ENCODE measurements at regions not wholly inside any gene's neighbourhood (a gene's known extent, or its start where the extent isn't known, plus 50 kb on each side); places are given as distances from the start of the nearest gene placed in this dataset.

GRCh38 chr5:158300256-158300655 is 441.3 kb upstream of the CLINT1 start:
- intact Hi-C loops (cut with micrococcal nuclease; ENCODE audit: unreplicated experiment) = no loop called here
- ChIA-PET POLR2A (no interaction called here), CTCF (ENCODE audit: unreplicated experiment) (no interaction called here)
- no peaks in the 10 kb centered on the region; the same call in 1 of the 2 replicates for H3K36me3 ChIP-seq (ENCODE audit: insufficient read depth, low read length)
- H3K9me3 ChIP-seq (ENCODE audit: low read length) = peaks cover 15% of the 10 kb centered on the region; the same call in 1 of the 2 replicates
- H3K4me2 ChIP-seq (ENCODE audit: low read length) = no peak overlapping the region
- H4K20me1 ChIP-seq (ENCODE audit: insufficient read depth, low read length) = no peaks in the 10 kb centered on the region
- no peak for TF ChIP-seq EZH2phosphoT487 (IDR thresholded peaks at IDR 0.05; ENCODE audit: borderline replicate concordance, low read depth, low read length)
- no peak for TF ChIP-seq CTCF (conservative IDR thresholded peaks at IDR 0.05; ENCODE audit: low read length)
- H3K4me3 ChIP-seq (ENCODE audit: low read depth, low read length, poor library complexity, severe bottlenecking) = no peak overlapping the region
- no peak for DNase-seq (ENCODE audit: low spot score)
- no peaks in the 10 kb centered on the region for H3K9me2 ChIP-seq (ENCODE audit: insufficient read depth, low read length)
- no peak overlapping the region for H3K27ac ChIP-seq (ENCODE audit: low read depth, low read length, poor library complexity, severe bottlenecking)
- no TSS peak for BruUV-seq (replicated peaks)
- 0 out of 2 replicates have a peak overlapping the region, but pooled peaks have one; percentile 8 for H2AFZ ChIP-seq (ENCODE audit: low read length)
- H3K4me1 ChIP-seq (ENCODE audit: insufficient read depth, low read length, poor library complexity, severe bottlenecking) = peaks cover 4% of the 10 kb centered on the region
- no peaks in the 10 kb centered on the region for H3K79me2 ChIP-seq (ENCODE audit: insufficient read depth, low read depth, low read length)

GRCh38 chr5:158297002-158297527 is 438.1 kb upstream of the CLINT1 start:
- no TSS peak for BruUV-seq (replicated peaks)
- Histone ChIP-seq H4K20me1 (ENCODE audit: insufficient read depth, low read length) (no peaks in the 10 kb centered on the region), H3K27ac (ENCODE audit: low read depth, low read length, poor library complexity, severe bottlenecking) (no peak overlapping the region), H3K36me3 (ENCODE audit: insufficient read depth, low read length) (no peaks in the 10 kb centered on the region; the same call in 1 of the 2 replicates), H3K4me2 (ENCODE audit: low read length) (no peak overlapping the region), H3K4me1 (ENCODE audit: insufficient read depth, low read length, poor library complexity, severe bottlenecking) (no peaks in the 10 kb centered on the region), H3K9me2 (ENCODE audit: insufficient read depth, low read length) (no peaks in the 10 kb centered on the region), H3K9me3 (ENCODE audit: low read length) (peaks cover 24% of the 10 kb centered on the region; the same call in 1 of the 2 replicates), H2AFZ (ENCODE audit: low read length) (no peak overlapping the region), H3K4me3 (ENCODE audit: low read depth, low read length, poor library complexity, severe bottlenecking) (no peak overlapping the region), H3K79me2 (ENCODE audit: insufficient read depth, low read depth, low read length) (no peaks in the 10 kb centered on the region)
- TF ChIP-seq CTCF (conservative IDR thresholded peaks at IDR 0.05; ENCODE audit: low read length) (no peak), EZH2phosphoT487 (IDR thresholded peaks at IDR 0.05; ENCODE audit: borderline replicate concordance, low read depth, low read length) (no peak)
- intact Hi-C loops (cut with micrococcal nuclease; ENCODE audit: unreplicated experiment) = no loop called here
- ChIA-PET CTCF (ENCODE audit: unreplicated experiment) (no interaction called here), POLR2A (interaction anchor here (0.6 kb wide), 2 partner anchors 36 to 214 kb away, joined by 3 to 6 read pairs; no protein-coding TSS in a partner anchor)
- no peak for DNase-seq (ENCODE audit: low spot score)

- Histone ChIP-seq H3K36me3 (ENCODE audit: insufficient read depth, low read length) (no peaks in the 10 kb centered on the region; the same call in 1 of the 2 replicates), H3K9me2 (ENCODE audit: insufficient read depth, low read length) (no peaks in the 10 kb centered on the region), H3K4me3 (ENCODE audit: low read depth, low read length, poor library complexity, severe bottlenecking) (no peak overlapping the region), H3K9me3 (ENCODE audit: low read length) (peaks cover 24% of the 10 kb centered on the region; the same call in 1 of the 2 replicates), H3K79me2 (ENCODE audit: insufficient read depth, low read depth, low read length) (no peaks in the 10 kb centered on the region), H4K20me1 (ENCODE audit: insufficient read depth, low read length) (no peaks in the 10 kb centered on the region), H3K27ac (ENCODE audit: low read depth, low read length, poor library complexity, severe bottlenecking) (no peak overlapping the region), H2AFZ (ENCODE audit: low read length) (no peak overlapping the region), H3K4me1 (ENCODE audit: insufficient read depth, low read length, poor library complexity, severe bottlenecking) (no peaks in the 10 kb centered on the region), H3K4me2 (ENCODE audit: low read length) (no peak overlapping the region)
- ChIA-PET POLR2A (interaction anchor here (0.6 kb wide), 1 partner anchor 12 kb away, joined by 5 read pairs; no protein-coding TSS in a partner anchor), CTCF (ENCODE audit: unreplicated experiment) (no interaction called here)
- TF ChIP-seq CTCF (conservative IDR thresholded peaks at IDR 0.05; ENCODE audit: low read length) = no peak
- no peak for TF ChIP-seq EZH2phosphoT487 (IDR thresholded peaks at IDR 0.05; ENCODE audit: borderline replicate concordance, low read depth, low read length)
- no TSS peak for BruUV-seq (replicated peaks)
- DNase-seq (ENCODE audit: low spot score) = no peak
- intact Hi-C loops (cut with micrococcal nuclease; ENCODE audit: unreplicated experiment) = no loop called here
Observed at GRCh38 chr5:158294701-158295100, 435.8 kb upstream of the CLINT1 start.
